Smooth muscle cell (in vitro differentiated cells): ENCODE measurements at regions not wholly inside any gene's neighbourhood (a gene's known extent, or its start where the extent isn't known, plus 50 kb on each side); places are given as distances from the start of the nearest gene placed in this dataset.

Experiments
- DNase-seq: peaks from one replicate; lab custom pipeline; 2025; ENCODE audit not compliant: unreplicated experiment; lab: John Stamatoyannopoulos, UW
- H2AFZ ChIP-seq: fragments of 200-600 bp; sonication (generic); 2 replicates; pipeline ENCODE4 v1.6.0; 2016; ENCODE audit warnings: antibody characterized with exemption, low read depth, mild to moderate bottlenecking
- H3F3A ChIP-seq: fragments of 200-600 bp; sonication (generic); 2 replicates; pipeline ENCODE4 v1.6.0; 2017; ENCODE audit warnings: antibody characterized with exemption, low read depth
- H3K27ac ChIP-seq: fragments of 200-600 bp; sonication (generic); 2 replicates; pipeline ENCODE4 v1.5.1; 2016; ENCODE audit warnings: low read depth, mild to moderate bottlenecking
- H3K27me3 ChIP-seq: fragments of 200-600 bp; sonication (generic); 2 replicates; pipeline ENCODE4 v1.6.1; 2016; ENCODE audit warnings: low read depth, mild to moderate bottlenecking
- H3K36me3 ChIP-seq: fragments of 200-600 bp; sonication (generic); 2 replicates; pipeline ENCODE4 v1.5.1; 2016; ENCODE audit warnings: low read depth
- H3K4me1 ChIP-seq: fragments of 200-600 bp; sonication (generic); 2 replicates; pipeline ENCODE4 v1.5.1; 2016; ENCODE audit warnings: low read depth
- H3K4me2 ChIP-seq: fragments of 200-600 bp; sonication (generic); 2 replicates; pipeline ENCODE4 v1.6.0; 2016; ENCODE audit warnings: mild to moderate bottlenecking
- H3K4me3 ChIP-seq: fragments of 200-600 bp; sonication (generic); 2 replicates; pipeline ENCODE4 v1.5.1; 2016; ENCODE audit warnings: mild to moderate bottlenecking
- H3K79me2 ChIP-seq: fragments of 200-600 bp; sonication (generic); 2 replicates; pipeline ENCODE4 v1.6.0; 2016; ENCODE audit warnings: low read depth, mild to moderate bottlenecking
- H3K9ac ChIP-seq: fragments of 200-600 bp; sonication (generic); 2 replicates; pipeline ENCODE4 v1.6.0; 2016; ENCODE audit warnings: low read depth
- H3K9me3 ChIP-seq: fragments of 200-600 bp; sonication (generic); replicated peaks from 2 replicates; pipeline ENCODE4 v1.5.1; 2016; ENCODE audit warnings: low read depth
- H4K20me1 ChIP-seq: fragments of 200-600 bp; sonication (generic); 2 replicates; pipeline ENCODE4 v1.6.0; 2016; ENCODE audit warnings: low read depth
- CTCF ChIP-seq: fragments of 200-600 bp; sonication (generic); IDR thresholded peaks from 2 replicates; pipeline ENCODE4 v1.5.1; 2017; ENCODE audit warnings: borderline replicate concordance, mild to moderate bottlenecking, antibody characterized with exemption; ENCODE audit not compliant: insufficient read depth, poor library complexity, severe bottlenecking
- WGBS: methylation state at CpG from one replicate; pipeline ENCODE4 v1.1.7; 2016; ENCODE audit warnings: low lambda C conversion rate; 5-methylcytosine and 5-hydroxymethylcytosine counted together

- no peaks in the 10 kb centered on the region for H3K9me3 ChIP-seq
- no peak for DNase-seq
- no peak overlapping the region for H3K4me3 ChIP-seq
- no peak overlapping the region for H2AFZ ChIP-seq
- H3K9ac ChIP-seq = no peak overlapping the region
- no peaks in the 10 kb centered on the region for H4K20me1 ChIP-seq
- no peaks in the 10 kb centered on the region for H3K79me2 ChIP-seq
- WGBS = 83% methylated on average over 2 of the region's 2 CpGs
- no peak for TF ChIP-seq CTCF
- no peaks in the 10 kb centered on the region for H3K4me1 ChIP-seq
- no peaks in the 10 kb centered on the region for H3F3A ChIP-seq
- no peaks in the 10 kb centered on the region for H3K36me3 ChIP-seq
- H3K27me3 ChIP-seq = no peaks in the 10 kb centered on the region
- H3K27ac ChIP-seq = no peak overlapping the region
- no peak overlapping the region for H3K4me2 ChIP-seq
Observed at GRCh38 chr4:17132226-17132625, 233.8 kb upstream of the LDB2 start.

DNA sequence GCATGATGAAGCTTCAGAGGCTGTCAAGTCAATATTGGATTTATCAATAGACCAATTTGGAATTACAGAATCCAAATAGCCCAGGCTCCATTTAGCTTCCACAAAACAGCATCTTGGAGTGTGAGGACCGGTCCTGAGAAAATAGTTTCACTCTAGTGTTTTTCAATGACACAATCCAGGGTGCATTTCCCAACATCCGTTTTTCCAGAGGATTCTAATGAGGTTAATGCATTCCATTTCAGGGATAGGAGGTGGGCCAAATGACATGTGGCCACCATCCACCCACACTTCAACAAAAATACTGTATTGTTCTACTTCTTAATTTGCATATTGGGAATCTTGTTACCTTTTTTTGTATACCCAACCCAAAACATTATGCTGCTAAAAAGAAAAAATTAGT, 229.8 kb upstream of the LDB2 start:
- no peak overlapping the region for H2AFZ ChIP-seq
- H3F3A ChIP-seq = no peaks in the 10 kb centered on the region
- WGBS = 89% methylated on average over 2 of the region's 2 CpGs
- DNase-seq = no peak
- no peak overlapping the region for H3K4me2 ChIP-seq
- H3K36me3 ChIP-seq = no peaks in the 10 kb centered on the region
- H3K27ac ChIP-seq = no peak overlapping the region
- H3K4me3 ChIP-seq = no peak overlapping the region
- no peaks in the 10 kb centered on the region for H3K79me2 ChIP-seq
- no peak overlapping the region for H3K9ac ChIP-seq
- H3K4me1 ChIP-seq = no peaks in the 10 kb centered on the region
- no peaks in the 10 kb centered on the region for H4K20me1 ChIP-seq
- H3K27me3 ChIP-seq = no peaks in the 10 kb centered on the region
- no peaks in the 10 kb centered on the region for H3K9me3 ChIP-seq
- no peak for TF ChIP-seq CTCF

DNA sequence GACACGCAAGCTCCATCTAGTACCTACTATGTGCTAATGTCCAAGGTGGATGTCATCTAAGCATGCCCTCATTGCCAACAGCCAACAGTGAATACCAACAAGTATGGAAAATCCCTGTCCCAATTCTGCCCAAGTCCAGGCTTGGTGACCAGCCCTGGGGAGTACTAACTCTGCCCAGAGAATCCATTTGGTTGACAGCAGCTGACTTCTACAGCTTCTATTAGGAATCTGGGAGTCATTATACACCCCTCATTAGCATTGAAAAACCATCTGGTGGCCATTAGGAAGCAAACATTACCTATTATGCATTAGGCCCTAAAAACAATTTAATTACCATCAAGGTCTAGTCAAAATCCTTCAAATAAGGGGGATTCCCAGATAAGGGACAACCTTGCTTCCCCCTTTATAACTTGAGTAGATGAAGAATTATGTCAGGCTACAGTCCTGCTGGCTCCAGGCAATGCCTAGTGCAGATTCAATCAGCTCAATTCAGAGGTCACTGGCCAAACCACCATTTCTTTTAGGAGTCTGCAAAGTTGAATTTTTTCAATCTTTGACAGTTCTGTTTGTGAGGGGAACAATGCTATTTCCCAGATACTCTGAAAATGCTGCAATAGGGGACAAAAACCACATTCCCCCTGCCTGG, 228.0 kb upstream of the LDB2 start:
- Histone ChIP-seq H3K27me3 (no peaks in the 10 kb centered on the region), H3K9me3 (no peaks in the 10 kb centered on the region), H3K9ac (no peak overlapping the region), H2AFZ (no peak overlapping the region), H3K4me3 (no peak overlapping the region), H3K4me2 (no peak overlapping the region), H3K27ac (no peak overlapping the region), H3K79me2 (no peaks in the 10 kb centered on the region), H4K20me1 (no peaks in the 10 kb centered on the region), H3K36me3 (no peaks in the 10 kb centered on the region), H3K4me1 (no peaks in the 10 kb centered on the region), H3F3A (no peaks in the 10 kb centered on the region)
- no peak for TF ChIP-seq CTCF
- 96% methylated on average over 1 of the region's 1 CpG for WGBS
- DNase-seq = no peak

DNA sequence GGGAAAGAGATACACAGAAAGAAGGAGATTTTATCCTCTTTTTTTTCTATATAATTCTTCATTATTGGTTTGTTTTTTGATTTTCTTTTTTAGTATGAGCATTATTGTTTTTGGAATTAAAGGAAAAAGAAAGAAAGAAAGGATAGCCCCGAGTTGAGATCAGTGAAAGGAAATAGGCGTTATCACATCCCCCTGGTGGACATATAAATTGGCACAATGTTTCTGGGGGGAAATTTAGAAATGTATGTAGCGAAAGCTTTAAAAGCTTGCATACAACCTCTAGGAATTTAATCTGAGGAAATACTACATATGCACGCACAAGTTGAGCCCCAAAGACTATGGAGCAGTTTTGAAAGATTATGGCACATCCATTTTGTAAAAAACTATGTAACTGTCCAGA, 226.3 kb upstream of the LDB2 start:
- Histone ChIP-seq H3K4me1 (no peaks in the 10 kb centered on the region), H3K27me3 (no peaks in the 10 kb centered on the region), H2AFZ (no peak overlapping the region), H3F3A (no peaks in the 10 kb centered on the region), H3K9ac (no peak overlapping the region), H4K20me1 (no peaks in the 10 kb centered on the region), H3K4me2 (no peak overlapping the region), H3K9me3 (no peaks in the 10 kb centered on the region), H3K27ac (no peak overlapping the region), H3K79me2 (no peaks in the 10 kb centered on the region), H3K36me3 (no peaks in the 10 kb centered on the region), H3K4me3 (no peak overlapping the region)
- 91% methylated on average over 4 of the region's 4 CpGs for WGBS
- peak; percentile 14 for TF ChIP-seq CTCF
- no peak for DNase-seq
